ENCODE measurements at regions not wholly inside any gene's neighbourhood (a gene's known extent, or its start where the extent isn't known, plus 50 kb on each side); places are given as distances from the start of the nearest gene placed in this dataset.

DNA sequence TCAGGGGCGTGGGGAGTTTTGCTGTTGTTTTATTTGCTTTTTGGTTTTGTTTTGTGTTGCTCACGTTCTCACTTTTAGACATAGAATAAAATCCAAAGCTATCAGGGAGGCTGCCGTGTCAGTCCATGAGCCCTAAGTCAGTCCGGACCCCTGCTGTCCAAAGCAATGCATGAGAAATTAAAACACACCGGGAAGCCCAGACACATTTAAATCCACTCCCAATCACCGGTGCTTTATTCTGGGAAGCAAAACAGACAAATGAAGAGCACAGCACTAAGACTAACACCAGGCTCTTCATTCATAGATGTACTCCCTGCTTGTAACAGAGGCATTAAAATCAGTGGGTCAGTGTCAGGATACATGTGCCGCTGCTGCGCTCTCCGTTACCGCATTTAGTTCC, 180.9 kb downstream of the IRX2 start:
- no peak overlapping the region for H3K9ac ChIP-seq (ENCODE audit: low read depth, low read length, poor library complexity, severe bottlenecking)
- H3K4me1 ChIP-seq (ENCODE audit: insufficient read depth, low read length, poor library complexity, severe bottlenecking), result no peaks in the 10 kb centered on the region
- H4K20me1 ChIP-seq (ENCODE audit: insufficient read depth, low read length, poor library complexity, severe bottlenecking), result no peaks in the 10 kb centered on the region
- no peak overlapping the region for H2AFZ ChIP-seq (ENCODE audit: low read length)
- TF ChIP-seq EZH2phosphoT487 (IDR thresholded peaks at IDR 0.05; ENCODE audit: borderline replicate concordance), result no peak
- TF ChIP-seq, protein P1, sequence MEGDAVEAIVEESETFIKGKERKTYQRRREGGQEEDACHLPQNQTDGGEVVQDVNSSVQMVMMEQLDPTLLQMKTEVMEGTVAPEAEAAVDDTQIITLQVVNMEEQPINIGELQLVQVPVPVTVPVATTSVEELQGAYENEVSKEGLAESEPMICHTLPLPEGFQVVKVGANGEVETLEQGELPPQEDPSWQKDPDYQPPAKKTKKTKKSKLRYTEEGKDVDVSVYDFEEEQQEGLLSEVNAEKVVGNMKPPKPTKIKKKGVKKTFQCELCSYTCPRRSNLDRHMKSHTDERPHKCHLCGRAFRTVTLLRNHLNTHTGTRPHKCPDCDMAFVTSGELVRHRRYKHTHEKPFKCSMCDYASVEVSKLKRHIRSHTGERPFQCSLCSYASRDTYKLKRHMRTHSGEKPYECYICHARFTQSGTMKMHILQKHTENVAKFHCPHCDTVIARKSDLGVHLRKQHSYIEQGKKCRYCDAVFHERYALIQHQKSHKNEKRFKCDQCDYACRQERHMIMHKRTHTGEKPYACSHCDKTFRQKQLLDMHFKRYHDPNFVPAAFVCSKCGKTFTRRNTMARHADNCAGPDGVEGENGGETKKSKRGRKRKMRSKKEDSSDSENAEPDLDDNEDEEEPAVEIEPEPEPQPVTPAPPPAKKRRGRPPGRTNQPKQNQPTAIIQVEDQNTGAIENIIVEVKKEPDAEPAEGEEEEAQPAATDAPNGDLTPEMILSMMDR (conservative IDR thresholded peaks at IDR 0.05; ENCODE audit: low read length), result no peak
- 0 out of 2 replicates have a peak, but pooled peaks cover 5% of the 10 kb centered on the region for H3K9me3 ChIP-seq (ENCODE audit: insufficient read depth, low read depth, low read length)
- no peaks in the 10 kb centered on the region for H3K36me3 ChIP-seq (ENCODE audit: insufficient read depth, low read length)
- no peaks in the 10 kb centered on the region for H3K27me3 ChIP-seq (ENCODE audit: insufficient read depth, low read length, poor library complexity, severe bottlenecking)
- no peak overlapping the region for H3K4me2 ChIP-seq (ENCODE audit: low read depth, low read length, poor library complexity, severe bottlenecking)
- no peaks in the 10 kb centered on the region for H3K79me2 ChIP-seq (ENCODE audit: insufficient read depth, low read length)
- no peaks in the 10 kb centered on the region for H3K9me2 ChIP-seq (replicated peaks; ENCODE audit: low read depth, low read length)
- H3F3A ChIP-seq (ENCODE audit: low read depth), result no peaks in the 10 kb centered on the region
- H3K4me3 ChIP-seq (ENCODE audit: low read length, poor library complexity, severe bottlenecking), result no peak overlapping the region

DNA sequence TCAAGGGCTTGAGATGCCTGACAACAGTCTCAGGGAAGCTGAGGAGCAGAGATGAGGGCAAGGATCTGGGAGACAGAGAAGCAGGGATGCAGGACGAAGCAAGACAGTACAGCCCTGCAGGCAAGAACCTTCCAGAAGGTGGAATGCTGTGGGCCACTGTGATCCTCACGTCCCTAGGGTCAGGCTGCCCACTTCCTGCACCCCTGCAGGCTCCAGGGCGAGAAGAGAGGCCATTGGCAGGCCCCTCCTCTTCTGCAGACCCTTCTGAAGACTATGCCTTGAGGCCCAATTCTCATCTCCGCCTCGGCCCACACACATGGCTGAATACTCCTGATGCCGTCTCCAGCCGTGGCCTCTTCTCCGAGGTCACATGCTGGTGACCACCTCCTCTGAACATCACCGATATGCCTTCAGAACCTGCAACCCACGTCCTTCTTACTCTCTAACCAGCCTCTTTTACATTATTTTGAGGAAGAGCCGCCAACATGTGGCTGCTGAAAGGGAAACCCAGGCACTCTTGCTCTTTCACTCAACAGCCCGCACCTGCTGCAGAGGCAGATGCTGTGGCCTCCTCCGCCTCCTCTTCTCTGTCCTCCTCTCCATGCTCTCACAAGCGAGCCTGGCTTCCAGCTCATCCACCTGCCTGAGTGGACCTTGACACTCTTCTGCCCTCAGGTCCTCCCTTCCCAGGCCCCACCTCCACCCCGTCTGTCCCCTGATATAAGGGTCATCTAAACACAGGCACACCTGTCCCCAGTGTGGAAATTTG, 181.5 kb downstream of the IRX2 start:
- Histone ChIP-seq H3K9ac (ENCODE audit: low read depth, low read length, poor library complexity, severe bottlenecking) (no peak overlapping the region), H3K9me2 (replicated peaks; ENCODE audit: low read depth, low read length) (no peaks in the 10 kb centered on the region), H3K79me2 (ENCODE audit: insufficient read depth, low read length) (no peaks in the 10 kb centered on the region), H3K4me2 (ENCODE audit: low read depth, low read length, poor library complexity, severe bottlenecking) (no peak overlapping the region), H3K4me3 (ENCODE audit: low read length, poor library complexity, severe bottlenecking) (no peak overlapping the region), H3K27me3 (ENCODE audit: insufficient read depth, low read length, poor library complexity, severe bottlenecking) (no peaks in the 10 kb centered on the region), H3K4me1 (ENCODE audit: insufficient read depth, low read length, poor library complexity, severe bottlenecking) (no peaks in the 10 kb centered on the region), H4K20me1 (ENCODE audit: insufficient read depth, low read length, poor library complexity, severe bottlenecking) (no peaks in the 10 kb centered on the region), H2AFZ (ENCODE audit: low read length) (no peak overlapping the region), H3K36me3 (ENCODE audit: insufficient read depth, low read length) (no peaks in the 10 kb centered on the region), H3F3A (ENCODE audit: low read depth) (no peaks in the 10 kb centered on the region), H3K9me3 (ENCODE audit: insufficient read depth, low read depth, low read length) (0 out of 2 replicates have a peak, but pooled peaks cover 9% of the 10 kb centered on the region)
- TF ChIP-seq EZH2phosphoT487 (IDR thresholded peaks at IDR 0.05; ENCODE audit: borderline replicate concordance), result no peak

DNA sequence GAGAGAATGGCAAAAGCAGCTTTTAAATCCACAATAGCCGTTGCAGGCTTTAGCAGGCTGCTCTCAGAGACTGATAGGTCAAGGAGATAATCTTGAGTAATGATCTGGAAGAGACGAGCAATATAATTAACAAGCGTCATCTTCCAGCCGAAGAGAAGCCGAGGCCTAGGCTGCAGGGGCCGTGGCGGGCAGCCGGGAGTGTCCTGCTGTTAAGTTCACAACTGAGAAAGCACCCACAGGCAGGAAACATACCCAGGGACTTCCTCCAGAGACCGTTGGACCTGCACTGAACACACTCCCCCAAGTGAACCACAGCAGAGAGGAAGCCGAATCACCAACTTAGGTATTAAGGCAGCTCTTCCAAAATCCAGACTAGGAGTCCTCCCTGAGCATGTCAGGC, 182.3 kb downstream of the IRX2 start:
- no peak for TF ChIP-seq EZH2phosphoT487 (IDR thresholded peaks at IDR 0.05; ENCODE audit: borderline replicate concordance)
- TF ChIP-seq, protein P1 (conservative IDR thresholded peaks at IDR 0.05; ENCODE audit: low read length), result no peak
- Histone ChIP-seq H3K9ac (ENCODE audit: low read depth, low read length, poor library complexity, severe bottlenecking) (no peak overlapping the region), H3K9me2 (replicated peaks; ENCODE audit: low read depth, low read length) (no peaks in the 10 kb centered on the region), H3F3A (ENCODE audit: low read depth) (no peaks in the 10 kb centered on the region), H3K4me2 (ENCODE audit: low read depth, low read length, poor library complexity, severe bottlenecking) (no peak overlapping the region), H3K9me3 (ENCODE audit: insufficient read depth, low read depth, low read length) (0 out of 2 replicates have a peak, but pooled peaks cover 9% of the 10 kb centered on the region), H3K4me3 (ENCODE audit: low read length, poor library complexity, severe bottlenecking) (no peak overlapping the region), H3K4me1 (ENCODE audit: insufficient read depth, low read length, poor library complexity, severe bottlenecking) (no peaks in the 10 kb centered on the region), H3K79me2 (ENCODE audit: insufficient read depth, low read length) (no peaks in the 10 kb centered on the region), H3K27me3 (ENCODE audit: insufficient read depth, low read length, poor library complexity, severe bottlenecking) (no peaks in the 10 kb centered on the region), H2AFZ (ENCODE audit: low read length) (no peak overlapping the region), H4K20me1 (ENCODE audit: insufficient read depth, low read length, poor library complexity, severe bottlenecking) (no peaks in the 10 kb centered on the region), H3K36me3 (ENCODE audit: insufficient read depth, low read length) (no peaks in the 10 kb centered on the region)

DNA sequence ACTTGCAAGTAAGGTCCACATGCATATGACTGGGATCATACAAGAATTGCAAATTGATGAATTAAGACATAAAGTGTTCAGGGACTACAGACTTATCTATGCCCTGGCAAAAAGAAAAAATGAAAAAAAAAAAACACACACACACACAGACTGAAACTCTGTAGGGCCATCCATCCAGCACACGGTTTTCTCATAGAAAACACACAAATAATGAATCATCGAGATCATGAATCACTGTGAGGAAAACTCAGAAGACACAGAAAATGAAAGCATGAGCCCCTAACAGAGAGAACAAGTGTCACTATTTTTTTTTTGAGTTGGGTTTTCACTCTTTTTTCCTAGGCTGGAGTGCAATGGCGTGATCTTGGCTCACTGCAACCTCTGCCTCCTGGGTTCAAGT, 185.2 kb downstream of the IRX2 start:
- H3F3A ChIP-seq (ENCODE audit: low read depth), result no peaks in the 10 kb centered on the region
- no peaks in the 10 kb centered on the region for H3K36me3 ChIP-seq (ENCODE audit: insufficient read depth, low read length)
- no peaks in the 10 kb centered on the region for H3K79me2 ChIP-seq (ENCODE audit: insufficient read depth, low read length)
- no peaks in the 10 kb centered on the region for H3K4me1 ChIP-seq (ENCODE audit: insufficient read depth, low read length, poor library complexity, severe bottlenecking)
- no peak overlapping the region for H3K4me3 ChIP-seq (ENCODE audit: low read length, poor library complexity, severe bottlenecking)
- H4K20me1 ChIP-seq (ENCODE audit: insufficient read depth, low read length, poor library complexity, severe bottlenecking), result no peaks in the 10 kb centered on the region
- TF ChIP-seq, protein P1 (conservative IDR thresholded peaks at IDR 0.05; ENCODE audit: low read length), result no peak
- no peak for TF ChIP-seq EZH2phosphoT487 (IDR thresholded peaks at IDR 0.05; ENCODE audit: borderline replicate concordance)
- no peaks in the 10 kb centered on the region for H3K27me3 ChIP-seq (ENCODE audit: insufficient read depth, low read length, poor library complexity, severe bottlenecking)
- peaks cover 9% of the 10 kb centered on the region; the same call in 1 of the 2 replicates for H3K9me3 ChIP-seq (ENCODE audit: insufficient read depth, low read depth, low read length)
- H2AFZ ChIP-seq (ENCODE audit: low read length), result no peak overlapping the region
- no peak overlapping the region for H3K9ac ChIP-seq (ENCODE audit: low read depth, low read length, poor library complexity, severe bottlenecking)
- no peaks in the 10 kb centered on the region for H3K9me2 ChIP-seq (replicated peaks; ENCODE audit: low read depth, low read length)
- H3K4me2 ChIP-seq (ENCODE audit: low read depth, low read length, poor library complexity, severe bottlenecking), result no peak overlapping the region

All from Loucy (cell line).